ENCODE measurements at regions not wholly inside any gene's neighbourhood (a gene's known extent, or its start where the extent isn't known, plus 50 kb on each side); places are given as distances from the start of the nearest gene placed in this dataset.

GRCh38 chr7:88358526-88358838 is 51.8 kb upstream of the STEAP4 start:
- DNase-seq (ENCODE audit: extremely low read depth, low read depth, low spot score), result no peak

- no peak for DNase-seq (ENCODE audit: extremely low read depth, low read depth, low spot score)
Observed at GRCh38 chr7:88357781-88358525, 51.3 kb upstream of the STEAP4 start.

GRCh38 chr7:88357294-88357693 is 50.6 kb upstream of the STEAP4 start:
- no peak for DNase-seq (ENCODE audit: extremely low read depth, low read depth, low spot score)

Data from glomerular endothelial cell (primary cell).